LNCAP (cell line): ENCODE measurements at regions not wholly inside any gene's neighbourhood (a gene's known extent, or its start where the extent isn't known, plus 50 kb on each side); places are given as distances from the start of the nearest gene placed in this dataset.

Source experiments
- TF ChIP-seq, protein P1 (sequence below): fragments of 450-650 bp; IDR thresholded peaks from 2 replicates; pipeline ENCODE4 v1.5.1; 2017; ENCODE audit warnings: mild to moderate bottlenecking

DNA sequence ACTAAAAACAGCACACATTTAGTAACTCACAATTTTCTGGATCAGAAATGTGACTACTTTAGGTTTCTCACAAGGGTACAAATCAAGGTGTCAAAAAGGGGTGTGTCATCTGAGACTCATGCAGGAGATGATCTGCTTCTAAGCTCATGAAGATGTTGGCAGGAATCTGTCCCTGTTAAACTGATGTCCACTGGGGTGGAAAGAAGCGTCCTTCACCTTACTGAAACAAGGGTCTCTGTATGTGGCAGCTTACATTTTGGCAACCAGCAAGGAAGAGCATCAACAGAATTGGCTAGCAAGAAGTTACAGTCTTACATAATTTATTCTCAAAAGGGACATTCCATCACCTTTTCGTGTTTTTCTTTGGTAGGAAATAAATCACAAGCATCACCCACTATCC, 1223.8 kb downstream of the AMY1C start:
- TF ChIP-seq, protein P1, sequence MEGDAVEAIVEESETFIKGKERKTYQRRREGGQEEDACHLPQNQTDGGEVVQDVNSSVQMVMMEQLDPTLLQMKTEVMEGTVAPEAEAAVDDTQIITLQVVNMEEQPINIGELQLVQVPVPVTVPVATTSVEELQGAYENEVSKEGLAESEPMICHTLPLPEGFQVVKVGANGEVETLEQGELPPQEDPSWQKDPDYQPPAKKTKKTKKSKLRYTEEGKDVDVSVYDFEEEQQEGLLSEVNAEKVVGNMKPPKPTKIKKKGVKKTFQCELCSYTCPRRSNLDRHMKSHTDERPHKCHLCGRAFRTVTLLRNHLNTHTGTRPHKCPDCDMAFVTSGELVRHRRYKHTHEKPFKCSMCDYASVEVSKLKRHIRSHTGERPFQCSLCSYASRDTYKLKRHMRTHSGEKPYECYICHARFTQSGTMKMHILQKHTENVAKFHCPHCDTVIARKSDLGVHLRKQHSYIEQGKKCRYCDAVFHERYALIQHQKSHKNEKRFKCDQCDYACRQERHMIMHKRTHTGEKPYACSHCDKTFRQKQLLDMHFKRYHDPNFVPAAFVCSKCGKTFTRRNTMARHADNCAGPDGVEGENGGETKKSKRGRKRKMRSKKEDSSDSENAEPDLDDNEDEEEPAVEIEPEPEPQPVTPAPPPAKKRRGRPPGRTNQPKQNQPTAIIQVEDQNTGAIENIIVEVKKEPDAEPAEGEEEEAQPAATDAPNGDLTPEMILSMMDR: no peak

DNA sequence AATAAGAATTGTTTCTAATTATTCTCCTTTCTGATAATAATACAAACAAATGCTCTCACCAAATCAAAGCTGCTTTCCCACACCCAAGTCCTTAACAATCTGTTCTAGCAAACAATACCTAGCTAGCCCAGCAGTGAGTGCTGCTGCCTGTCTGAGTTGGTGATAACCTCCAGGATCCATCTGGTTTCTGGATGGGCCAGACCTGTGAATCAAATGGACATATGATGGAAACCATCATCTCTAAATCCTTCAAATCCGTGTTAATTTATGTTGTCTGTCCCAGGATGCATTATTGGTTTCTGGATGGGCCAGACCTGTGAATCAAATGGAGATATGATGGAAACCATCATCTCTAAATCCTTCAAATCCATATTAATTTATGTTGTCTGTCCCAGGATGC, 1230.0 kb downstream of the AMY1C start:
- TF ChIP-seq, protein P1: no peak

DNA sequence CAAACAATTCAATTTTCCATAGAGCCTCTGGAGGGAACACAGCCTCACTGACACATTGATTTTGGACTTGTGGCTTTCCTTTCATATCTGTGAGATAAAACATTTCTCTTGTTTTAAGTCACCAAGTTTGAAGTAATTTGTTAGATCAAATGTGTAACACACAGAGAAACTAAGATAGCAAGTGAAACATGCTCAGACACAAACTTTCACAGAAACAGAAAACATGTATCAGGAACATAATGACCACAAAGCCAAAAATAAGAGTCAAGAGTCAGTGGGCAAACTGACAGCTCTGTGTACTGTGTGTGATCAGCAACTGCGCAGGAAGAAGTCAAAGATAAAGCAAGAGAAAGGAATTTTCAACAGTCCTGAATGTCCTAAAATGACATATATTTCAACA, 1237.5 kb downstream of the AMY1C start:
- TF ChIP-seq, protein P1: no peak

DNA sequence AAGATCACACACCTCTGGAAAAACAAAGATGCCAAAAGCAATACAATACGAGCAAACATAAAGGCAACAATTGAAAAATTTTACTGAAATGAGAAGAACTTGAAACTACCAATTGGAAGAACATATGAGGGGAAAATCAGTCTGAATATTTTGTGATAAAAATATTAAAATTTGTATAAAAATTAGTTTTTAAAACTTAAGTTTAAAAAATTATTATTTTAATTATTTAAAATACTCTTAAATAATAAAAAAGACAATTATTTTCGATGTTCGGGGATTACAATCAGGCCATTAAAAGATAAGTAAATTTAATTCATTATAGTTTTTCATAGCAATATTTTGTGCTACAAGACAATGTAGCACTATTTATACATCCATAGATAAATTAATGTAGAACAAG, 1239.3 kb downstream of the AMY1C start:
- TF ChIP-seq, protein P1: no peak

DNA sequence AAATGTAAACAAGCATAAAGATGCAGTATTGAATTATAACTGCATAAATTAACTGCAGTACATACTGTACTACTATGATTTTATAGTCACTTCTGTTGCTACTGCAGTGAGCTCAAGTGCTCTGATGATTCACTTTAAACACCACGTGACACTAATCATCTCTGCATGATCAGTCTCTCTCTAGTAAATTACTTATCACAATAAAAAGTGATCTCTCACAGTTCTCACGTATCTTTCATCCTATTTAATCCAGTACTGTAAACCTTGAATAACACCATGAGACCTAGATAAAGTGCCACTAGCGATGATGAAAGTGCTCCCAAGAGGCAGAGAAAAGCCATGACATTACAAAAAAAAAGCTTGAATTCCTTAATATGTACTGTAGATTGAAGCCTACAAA, 1242.0 kb downstream of the AMY1C start:
- TF ChIP-seq, protein P1: no peak

DNA sequence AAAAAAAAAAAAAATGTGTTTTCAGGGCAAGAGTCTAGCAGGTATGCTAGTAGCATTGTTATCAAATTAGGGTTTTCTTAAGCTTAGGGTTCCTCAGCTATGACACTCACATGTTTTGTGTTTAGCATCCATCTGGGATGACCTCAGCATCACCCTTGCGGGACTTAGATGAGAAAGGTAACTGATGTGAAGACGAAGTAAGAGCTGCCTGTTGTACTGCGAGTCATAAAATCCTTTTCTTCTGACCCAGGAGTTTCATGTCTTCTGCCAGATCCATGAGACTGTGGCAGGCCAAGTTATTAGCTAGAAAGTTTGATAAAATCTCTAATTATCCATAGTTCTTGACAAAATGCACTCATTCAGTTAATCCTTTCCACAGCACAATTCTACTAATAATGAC, 1251.1 kb downstream of the AMY1C start:
- TF ChIP-seq, protein P1: no peak

DNA sequence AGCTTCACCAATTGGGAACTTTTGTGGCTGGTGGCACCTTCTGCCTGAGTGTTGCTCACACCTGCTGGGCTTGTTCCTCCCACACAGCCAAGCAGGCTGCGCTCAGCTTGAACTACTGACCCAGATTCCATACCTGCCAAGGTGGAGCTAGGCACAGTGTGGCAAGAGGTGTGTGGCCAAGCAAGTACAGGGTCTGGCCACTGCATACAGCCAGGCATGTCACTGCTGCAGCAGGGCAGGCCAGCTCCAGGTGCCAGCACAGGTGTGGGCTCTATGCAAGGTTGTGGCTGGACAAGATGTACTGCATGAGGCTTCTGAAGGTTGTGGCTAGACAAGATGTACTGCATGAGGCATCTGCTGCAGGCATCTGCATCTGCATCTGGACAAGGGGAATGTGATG, 1254.8 kb downstream of the AMY1C start:
- TF ChIP-seq, protein P1: no peak

DNA sequence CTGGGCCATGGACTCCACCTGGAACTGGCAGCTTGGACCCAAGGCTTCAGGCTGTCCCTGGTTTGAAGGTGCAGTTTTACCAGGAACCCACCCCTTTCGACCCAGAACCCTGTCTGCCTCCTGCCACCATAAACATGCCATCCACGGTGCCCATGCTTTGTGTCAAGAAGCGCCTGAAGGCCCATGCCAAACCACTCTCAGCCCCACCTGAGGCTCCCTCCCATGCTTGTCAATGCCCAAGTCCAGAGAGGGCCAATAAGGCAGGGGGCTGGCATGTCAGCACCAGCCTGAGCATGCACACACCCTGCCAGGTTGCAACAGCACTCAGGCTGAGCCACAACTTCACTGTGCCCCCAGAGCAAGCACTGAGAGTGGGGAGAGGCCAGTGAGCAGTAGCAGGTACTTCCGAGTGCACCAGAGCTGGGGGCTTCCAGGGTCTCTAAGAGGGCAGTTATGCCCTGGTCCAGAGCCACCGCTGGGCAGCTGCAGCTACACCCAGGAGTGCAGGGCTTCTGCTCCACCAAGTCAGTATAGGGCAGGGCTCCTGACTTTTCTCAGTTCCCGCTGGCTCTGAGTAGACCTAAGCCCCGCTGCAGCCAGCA, 1256.0 kb downstream of the AMY1C start:
- TF ChIP-seq, protein P1: no peak
